GM21447 (cell line): ENCODE measurements at regions not wholly inside any gene's neighbourhood (a gene's known extent, or its start where the extent isn't known, plus 50 kb on each side); places are given as distances from the start of the nearest gene placed in this dataset.

Source experiments
- ATAC-seq: cut with Tn5 transposase; IDR thresholded peaks from one replicate; pipeline ENCODE4 v1.9.1; 2021; ENCODE audit not compliant: unreplicated experiment

DNA sequence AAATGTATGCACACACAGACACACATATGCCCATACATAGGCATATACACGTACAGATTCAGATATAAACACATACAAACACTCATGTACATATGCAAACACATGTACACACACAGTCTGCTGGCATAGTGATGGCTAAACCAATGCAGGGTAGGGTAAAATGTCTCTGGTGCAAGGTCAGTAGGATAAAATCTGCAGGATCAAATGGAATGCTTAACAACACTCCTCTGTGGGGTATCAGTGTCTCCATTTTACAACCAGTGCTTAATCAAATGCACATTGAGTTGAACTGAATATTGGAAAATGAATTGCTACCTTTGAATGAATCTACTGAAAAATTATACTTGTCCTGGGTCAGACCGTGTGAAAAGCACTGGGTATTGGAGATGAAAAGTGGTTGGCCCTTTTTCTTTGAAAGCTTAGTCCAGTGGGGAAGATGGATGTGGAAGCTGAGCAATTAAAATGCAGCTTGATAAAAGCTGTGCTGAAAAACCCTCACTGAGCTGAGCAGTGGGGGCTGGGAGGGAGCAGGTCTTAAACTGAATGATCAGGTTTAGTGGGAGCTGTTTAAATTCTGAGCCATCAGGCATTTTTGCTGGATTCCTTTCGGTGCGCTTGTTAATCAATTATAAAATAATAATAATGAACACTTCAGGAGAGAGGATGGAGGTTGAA, 314.7 kb downstream of the HAPSTR1 start:
- ATAC-seq, result no peak

- ATAC-seq, result no peak
Measured at GRCh38 chr16:9407206-9407758, 315.8 kb downstream of the HAPSTR1 start.

DNA sequence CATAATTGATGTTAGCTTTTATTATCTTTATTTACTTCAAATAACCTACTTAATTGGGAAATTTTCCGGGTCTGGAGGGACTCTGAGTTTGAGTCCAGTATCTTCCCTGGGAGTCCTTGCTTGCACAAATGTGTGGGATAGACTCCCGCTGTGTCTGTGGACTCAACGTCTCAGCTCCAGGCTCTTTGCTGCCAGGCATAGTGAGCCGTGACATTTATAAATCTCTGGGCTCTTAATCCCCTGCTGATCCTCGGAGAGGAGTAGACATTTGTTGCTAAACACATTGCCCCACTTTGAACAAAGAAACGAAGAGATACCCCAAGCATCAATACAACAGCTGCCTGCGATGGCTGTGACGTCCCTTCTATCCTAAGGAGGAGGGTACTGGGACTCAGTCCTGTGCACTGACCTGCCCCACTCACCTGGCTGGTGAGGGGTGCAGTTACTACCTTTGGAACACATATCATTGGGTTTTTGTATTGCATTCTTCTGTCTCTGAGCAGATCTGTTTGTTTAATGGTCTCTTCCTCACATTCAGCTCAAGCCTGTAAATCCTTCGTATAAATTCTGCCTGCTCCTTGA, 316.9 kb downstream of the HAPSTR1 start:
- ATAC-seq, result no peak

GRCh38 chr16:9409560-9410493, 318.4 kb downstream of the HAPSTR1 start:
- no peak for ATAC-seq

DNA sequence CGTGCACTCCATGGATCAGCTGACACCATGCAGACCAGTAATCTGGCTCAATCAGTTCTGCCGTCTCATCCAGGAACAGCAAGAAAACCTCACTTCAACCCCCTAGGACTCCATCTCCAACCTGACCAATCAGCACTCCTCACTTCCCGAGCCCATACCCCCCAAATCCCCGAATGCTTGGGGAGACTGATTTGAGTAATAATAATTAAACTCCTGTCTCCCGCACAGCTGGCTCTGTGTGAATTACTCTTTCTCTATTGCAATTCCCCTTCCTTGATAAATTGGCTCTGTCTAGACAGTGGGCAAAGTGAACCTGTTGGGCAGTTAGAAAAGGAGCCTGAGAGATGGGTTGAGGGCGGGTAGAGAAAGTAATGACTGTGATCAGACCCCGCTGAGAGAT, 320.0 kb downstream of the HAPSTR1 start:
- ATAC-seq, result no peak

- ATAC-seq, result no peak
Measured at GRCh38 chr16:9412031-9412914, 320.8 kb downstream of the HAPSTR1 start.

DNA sequence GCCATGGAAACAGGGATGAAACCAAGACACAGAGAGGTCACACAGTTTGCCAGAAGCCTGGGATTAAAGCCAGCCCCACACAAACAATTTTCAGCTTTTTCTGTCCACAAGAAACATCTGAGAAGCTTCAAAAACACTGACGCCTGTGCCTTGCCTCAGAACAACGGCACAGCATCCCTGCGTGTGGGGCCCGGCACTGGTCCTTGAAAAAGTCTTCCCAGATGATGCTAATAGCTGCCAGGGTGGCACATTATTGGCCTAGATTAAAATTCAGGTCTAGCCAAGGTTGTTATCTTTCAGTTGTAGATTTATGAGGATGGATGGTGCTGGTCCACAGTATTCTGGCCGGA, 321.4 kb downstream of the HAPSTR1 start:
- ATAC-seq, result no peak

DNA sequence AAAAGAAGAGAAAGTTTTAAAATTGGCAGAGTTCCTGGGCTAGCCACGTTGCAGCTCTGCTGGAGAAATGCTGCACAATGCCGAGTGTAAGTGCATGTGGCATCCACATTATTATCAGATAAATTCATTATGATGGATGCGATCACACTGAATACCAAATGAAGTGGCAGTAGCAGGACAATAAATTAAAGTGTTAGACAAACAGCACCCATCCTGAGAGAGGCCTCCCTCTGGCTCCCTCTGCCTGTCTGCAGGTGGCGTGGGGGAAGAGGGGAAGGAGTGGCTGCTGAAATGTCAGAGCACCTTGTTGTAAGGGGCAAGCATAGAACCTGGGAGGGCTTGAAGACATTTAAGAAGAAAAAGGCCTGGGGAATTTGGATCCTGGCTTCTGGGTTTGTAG, 324.1 kb downstream of the HAPSTR1 start:
- ATAC-seq, result no peak

DNA sequence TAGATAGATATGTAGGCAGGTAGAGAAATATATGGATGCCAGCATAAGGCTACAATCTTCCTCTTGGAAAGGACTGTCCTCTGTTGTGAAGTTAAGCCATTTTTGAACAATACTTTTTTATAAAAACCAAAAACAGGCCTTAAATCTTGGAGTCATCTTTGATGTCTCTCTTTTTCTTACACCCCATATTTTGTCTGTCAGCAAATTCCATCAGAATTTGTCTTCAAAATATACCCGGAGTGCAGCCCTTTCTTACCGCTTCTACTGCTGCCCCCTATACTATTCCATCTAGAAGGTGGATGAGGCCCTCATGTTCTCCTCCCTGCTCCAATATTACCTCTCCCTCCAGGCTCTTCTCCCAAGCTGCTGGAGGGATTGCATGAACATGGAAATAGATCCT, 326.5 kb downstream of the HAPSTR1 start:
- no peak for ATAC-seq

DNA sequence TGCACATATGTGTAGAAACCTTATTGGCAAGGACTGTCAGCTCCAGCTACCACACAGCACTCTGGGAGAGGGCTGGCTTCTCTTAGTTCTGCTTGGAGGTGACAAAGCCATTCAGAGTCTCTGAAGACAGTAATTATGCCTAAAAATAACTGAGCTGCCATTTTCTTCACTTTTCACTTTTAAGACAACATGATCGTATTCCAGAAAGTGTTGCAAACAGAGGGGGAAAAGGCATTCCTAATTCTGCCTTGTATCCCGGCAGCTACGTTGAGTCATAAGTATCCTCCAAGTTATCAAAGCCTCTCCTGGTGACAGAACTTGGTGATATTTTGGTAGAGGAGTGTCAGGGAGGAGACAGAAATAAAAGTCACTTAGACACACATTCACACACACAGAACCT, 327.7 kb downstream of the HAPSTR1 start:
- no peak for ATAC-seq

DNA sequence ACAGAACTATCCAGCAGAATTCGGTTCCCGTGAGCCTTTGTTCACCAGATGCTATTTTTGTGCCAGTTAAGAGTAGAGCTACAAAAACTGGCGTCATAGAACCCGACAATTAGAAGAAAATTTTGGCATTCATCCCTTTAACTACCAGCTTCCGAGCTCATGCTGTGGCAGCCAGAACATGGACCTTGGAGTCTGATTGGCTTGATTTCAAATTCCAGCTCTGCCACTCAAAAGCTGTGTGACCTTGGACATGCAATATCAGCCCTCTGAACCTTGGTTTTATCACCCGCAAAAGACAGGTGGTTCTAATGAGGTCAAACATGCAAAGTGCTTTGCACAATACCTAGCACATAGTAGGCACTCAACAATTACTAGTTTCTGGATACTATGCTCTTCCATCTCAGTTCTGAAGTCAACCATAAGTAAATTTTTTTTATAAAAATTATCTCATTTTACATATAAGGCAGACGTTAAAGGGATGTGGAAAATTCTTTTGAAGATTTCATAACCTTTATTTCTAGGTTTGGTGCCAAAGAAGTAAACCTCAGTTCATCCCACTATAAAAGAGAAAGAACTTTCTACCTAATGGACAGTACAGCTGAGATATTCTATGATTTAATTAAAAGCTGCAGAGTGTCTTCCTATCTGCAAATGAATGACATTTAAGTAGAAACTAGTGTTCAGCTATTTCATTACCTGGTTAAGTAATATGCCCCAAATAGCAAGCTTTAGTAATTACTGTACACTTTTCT, 331.5 kb downstream of the HAPSTR1 start:
- no peak for ATAC-seq

DNA sequence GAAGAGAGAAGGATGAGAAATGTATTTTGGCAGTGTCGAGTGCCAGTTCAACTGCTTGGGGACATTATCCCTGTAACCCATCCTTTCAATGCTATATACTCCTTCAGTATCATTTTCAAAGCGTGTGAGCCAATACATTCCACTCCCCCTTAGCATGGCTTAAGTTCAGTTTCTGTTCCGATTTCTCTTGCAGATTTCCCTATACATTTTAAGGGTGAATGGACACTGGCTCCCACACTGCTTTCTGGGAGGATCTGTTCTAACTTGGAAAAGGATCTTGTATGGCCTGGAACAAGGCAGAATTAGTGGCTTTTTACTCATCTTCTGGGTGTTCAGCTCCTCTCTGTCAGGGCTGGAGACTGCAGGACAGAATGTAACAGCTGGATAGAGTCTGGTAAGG, 333.8 kb downstream of the HAPSTR1 start:
- no peak for ATAC-seq

- no peak for ATAC-seq
Measured at GRCh38 chr16:9428355-9429005, 337.0 kb downstream of the HAPSTR1 start.

- no peak for ATAC-seq
Measured at GRCh38 chr16:9429646-9430330, 338.3 kb downstream of the HAPSTR1 start.

- ATAC-seq, result no peak
Measured at GRCh38 chr16:9434659-9435058, 343.2 kb downstream of the HAPSTR1 start.

- no peak for ATAC-seq
Measured at GRCh38 chr16:9436175-9436574, 344.7 kb downstream of the HAPSTR1 start.

GRCh38 chr16:9437115-9437514, 345.7 kb downstream of the HAPSTR1 start:
- ATAC-seq, result no peak

DNA sequence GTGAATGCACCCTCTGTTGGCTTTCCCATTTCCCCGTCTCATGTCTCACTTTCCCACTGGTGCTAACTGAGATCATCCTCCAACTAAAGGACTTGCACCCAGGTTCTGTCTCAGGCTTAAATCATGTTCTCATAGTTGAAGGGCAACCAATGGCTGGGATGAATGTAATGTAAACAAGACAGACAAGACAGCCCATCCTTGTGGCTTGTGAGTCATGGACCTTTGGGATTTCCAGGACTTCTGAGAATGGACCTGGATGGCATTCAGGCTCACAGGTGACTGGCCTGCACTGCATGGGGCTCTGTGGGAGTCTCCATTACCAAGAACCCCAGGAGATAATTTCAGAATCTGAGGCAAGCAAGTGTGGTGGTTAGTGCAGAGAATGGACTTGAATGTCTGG, 347.5 kb downstream of the HAPSTR1 start:
- ATAC-seq, result no peak

GRCh38 chr16:9441012-9441411, 349.6 kb downstream of the HAPSTR1 start:
- ATAC-seq, result no peak
